GM18858 (cell line): ENCODE measurements at regions not wholly inside any gene's neighbourhood (a gene's known extent, or its start where the extent isn't known, plus 50 kb on each side); places are given as distances from the start of the nearest gene placed in this dataset.

Source experiments
- ATAC-seq: cut with Tn5 transposase; IDR thresholded peaks from one replicate; pipeline ENCODE4 v1.9.1; 2021; ENCODE audit not compliant: unreplicated experiment

DNA sequence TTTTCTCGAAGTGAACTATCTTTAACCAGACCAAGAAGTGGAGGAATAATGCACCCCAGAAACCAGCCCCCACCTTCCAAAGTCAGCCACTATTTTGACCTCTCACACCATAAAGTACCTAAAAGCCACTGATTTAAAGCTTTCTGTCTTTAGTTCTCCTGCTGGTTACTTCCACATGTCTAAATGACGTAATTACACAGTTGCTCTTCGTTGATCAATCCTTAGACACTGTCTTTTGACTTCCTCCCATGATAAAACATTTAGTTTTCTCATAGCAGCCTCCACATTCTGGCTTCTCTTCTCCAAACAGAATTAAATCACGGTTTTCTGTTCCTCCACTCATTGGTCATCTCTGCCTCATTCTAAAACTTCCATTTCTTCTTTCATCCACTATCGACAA lies 294.4 kb upstream of the N4BP1 start:
- no peak for ATAC-seq

- ATAC-seq: no peak
These were observed 293.1 kb upstream of the N4BP1 start for GRCh38 chr16:48903039-48903438.

GRCh38 chr16:48901712-48902374 lies 291.9 kb upstream of the N4BP1 start:
- no peak for ATAC-seq

- no peak for ATAC-seq
These were observed 289.5 kb upstream of the N4BP1 start for GRCh38 chr16:48899500-48899899.

DNA sequence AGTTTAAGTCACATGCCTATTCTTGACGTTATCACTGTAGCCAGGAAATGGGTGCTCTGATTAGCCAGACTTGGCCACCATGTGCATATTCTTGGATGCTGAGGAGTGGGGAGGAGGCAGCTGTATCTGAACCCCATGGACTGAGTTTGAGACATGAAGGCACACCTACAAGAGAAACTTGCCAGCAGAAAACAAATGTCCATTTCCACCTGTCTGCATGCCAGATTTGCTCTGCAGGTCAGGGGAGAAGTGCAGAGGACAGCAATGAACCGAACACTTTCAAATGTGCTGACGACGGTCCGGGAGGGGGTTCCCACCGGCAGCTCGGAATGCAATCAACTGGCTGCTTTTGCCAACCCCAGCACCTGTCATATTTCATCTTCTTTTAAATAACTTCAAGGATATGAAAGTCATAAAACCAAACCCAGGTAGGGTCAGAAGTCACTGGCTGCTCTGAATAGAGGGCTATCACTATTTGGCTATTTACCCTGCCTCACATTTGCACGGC lies 287.8 kb upstream of the N4BP1 start:
- ATAC-seq: no peak

GRCh38 chr16:48895142-48895541 lies 285.2 kb upstream of the N4BP1 start:
- no peak for ATAC-seq

GRCh38 chr16:48892893-48893292 lies 282.9 kb upstream of the N4BP1 start:
- ATAC-seq: no peak

GRCh38 chr16:48887646-48888210 lies 277.7 kb upstream of the N4BP1 start:
- ATAC-seq: no peak

DNA sequence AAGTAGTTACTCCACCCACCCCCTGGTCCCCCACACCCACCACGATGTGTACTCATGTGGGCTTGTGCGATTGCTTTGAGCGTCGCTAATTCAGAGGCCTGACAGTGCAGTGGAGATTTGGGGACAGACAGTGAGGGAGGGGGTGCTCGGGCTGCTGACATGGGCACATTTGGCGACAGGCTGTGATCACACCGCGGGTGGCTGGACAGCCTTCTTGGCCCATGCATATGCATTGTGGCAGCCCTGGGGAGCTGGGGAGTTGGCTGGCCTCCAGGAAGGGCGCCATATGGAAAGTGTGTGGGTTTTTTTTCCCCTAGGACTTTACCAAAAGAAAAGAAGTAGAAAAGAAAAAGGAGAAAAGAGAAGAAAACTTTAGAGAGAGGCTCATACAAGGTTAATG lies 275.5 kb upstream of the N4BP1 start:
- ATAC-seq: no peak

- ATAC-seq: no peak
These were observed 271.3 kb upstream of the N4BP1 start for GRCh38 chr16:48881272-48881671.

DNA sequence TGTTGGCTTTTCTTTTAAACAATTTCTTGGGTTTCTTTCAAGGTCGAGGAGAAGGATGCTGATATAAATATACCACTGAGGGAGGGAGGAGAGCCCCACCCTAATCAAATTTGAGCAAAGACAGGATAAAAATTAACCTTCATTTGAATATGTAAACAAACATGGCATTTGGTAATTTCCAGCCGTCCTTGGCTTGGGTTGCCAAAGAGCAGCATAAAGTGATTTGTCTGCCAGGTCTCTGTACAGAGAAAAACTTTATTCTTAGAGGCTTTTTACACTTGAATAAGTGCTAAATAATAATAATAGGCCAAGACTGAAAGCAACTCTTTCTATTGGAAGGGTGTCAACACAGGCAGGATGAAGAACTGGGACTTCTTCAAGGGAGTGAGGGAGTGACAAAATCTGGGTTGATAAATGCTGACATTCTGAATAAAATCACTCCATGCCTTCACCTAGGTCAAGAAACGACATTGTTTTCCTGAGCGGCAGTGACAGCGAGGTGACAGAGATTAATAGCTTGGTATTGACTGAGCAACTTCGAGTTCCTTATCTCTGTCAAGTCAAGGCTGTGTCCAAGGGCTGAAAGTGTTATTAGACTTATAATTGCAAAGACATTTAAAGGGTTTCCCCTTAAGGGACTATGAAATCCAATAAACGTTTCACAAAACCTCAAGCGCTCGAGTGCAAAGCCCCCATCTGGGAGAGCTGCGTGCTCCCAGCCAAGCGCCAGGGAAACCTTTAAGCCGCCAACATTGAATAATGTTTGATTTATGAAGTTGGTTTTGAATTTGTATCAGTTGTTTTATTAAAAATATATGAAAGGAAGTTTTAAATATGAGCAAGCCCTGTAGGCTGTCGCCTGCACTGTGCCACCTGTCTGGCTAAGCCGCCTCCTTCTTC lies 269.5 kb upstream of the N4BP1 start:
- no peak for ATAC-seq

GRCh38 chr16:48877946-48878345 lies 268.0 kb upstream of the N4BP1 start:
- ATAC-seq: no peak

DNA sequence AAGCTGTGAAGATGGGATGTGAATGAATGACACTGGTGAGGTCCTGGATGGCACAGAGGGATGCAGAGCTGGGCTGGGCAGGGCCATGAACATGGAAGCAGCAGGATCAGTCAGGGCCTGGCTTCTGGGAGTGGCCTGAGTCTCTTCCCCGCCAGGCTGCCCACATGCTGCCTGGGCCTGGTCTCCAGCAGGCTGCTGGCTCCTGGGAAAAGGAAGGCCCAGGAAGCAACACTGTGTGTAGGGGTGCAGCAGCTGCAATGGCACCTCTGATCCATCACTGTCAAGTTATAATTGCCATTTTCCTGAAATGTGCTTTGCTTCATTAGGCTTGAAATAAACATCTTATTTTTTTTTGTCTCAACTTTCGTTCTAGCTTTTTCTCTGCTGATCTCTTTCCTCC lies 260.2 kb upstream of the N4BP1 start:
- no peak for ATAC-seq

DNA sequence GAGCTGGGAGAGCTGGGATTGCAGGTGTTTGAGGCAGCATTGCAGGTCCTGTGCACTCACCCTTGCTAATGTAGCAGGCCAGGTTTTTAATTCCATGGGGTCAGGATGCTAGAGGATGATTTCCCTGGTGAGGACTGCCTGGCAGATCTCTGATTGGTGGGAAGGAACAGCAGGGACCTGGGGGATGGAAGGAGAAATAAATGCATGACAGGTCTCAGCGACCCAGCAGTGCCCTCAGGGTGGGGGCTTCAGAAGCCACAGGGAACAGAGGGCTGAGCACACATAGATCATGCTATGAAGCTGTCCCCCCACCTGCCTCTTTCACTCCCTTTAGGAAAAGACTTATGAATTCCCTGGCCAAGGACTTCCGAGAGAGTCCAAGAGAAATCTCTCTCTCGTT lies 255.5 kb upstream of the N4BP1 start:
- no peak for ATAC-seq

DNA sequence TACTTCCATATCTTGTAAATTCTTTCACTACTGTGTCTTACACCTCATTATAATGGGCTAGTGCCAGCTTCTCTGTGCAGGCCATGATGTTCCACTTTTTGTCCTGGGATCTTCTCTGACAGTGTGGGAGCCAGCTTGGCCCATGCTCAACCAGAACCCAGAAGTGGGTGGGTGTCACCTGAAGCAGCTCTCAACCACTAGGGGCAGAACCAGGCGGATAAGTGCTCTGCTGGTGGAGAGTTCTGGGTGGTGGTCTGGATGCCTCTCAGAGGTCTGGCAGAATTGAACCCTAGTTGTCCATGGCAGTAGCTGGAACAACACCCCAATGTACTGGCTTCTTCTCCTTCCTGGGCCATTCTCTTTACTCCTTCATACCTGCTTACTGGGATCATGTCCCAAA lies 254.1 kb upstream of the N4BP1 start:
- ATAC-seq: no peak

- no peak for ATAC-seq
These were observed 252.1 kb upstream of the N4BP1 start for GRCh38 chr16:48862087-48862532.

- ATAC-seq: no peak
These were observed 250.4 kb upstream of the N4BP1 start for GRCh38 chr16:48860341-48860740.

DNA sequence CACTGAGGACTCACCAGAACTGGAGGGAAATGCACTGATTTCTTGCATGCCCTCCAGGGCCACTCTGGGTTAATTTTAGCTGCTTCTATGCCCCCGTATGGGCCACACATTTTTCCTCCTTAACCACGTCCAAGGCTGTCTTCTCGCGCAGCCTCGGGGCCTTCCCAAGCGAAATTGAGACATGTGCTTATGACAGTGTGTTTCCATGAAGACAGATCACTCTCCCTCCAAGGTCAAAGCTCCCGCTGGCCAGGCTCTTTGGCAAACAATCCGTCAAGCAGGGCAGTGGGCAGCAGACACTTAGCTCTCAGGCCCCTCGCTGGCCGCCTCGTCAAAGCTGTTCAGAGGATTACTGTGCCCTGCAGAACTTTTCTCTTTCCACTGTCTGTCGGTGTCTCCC lies 243.0 kb upstream of the N4BP1 start:
- no peak for ATAC-seq

GRCh38 chr16:48852458-48852857 lies 242.5 kb upstream of the N4BP1 start:
- ATAC-seq: no peak

DNA sequence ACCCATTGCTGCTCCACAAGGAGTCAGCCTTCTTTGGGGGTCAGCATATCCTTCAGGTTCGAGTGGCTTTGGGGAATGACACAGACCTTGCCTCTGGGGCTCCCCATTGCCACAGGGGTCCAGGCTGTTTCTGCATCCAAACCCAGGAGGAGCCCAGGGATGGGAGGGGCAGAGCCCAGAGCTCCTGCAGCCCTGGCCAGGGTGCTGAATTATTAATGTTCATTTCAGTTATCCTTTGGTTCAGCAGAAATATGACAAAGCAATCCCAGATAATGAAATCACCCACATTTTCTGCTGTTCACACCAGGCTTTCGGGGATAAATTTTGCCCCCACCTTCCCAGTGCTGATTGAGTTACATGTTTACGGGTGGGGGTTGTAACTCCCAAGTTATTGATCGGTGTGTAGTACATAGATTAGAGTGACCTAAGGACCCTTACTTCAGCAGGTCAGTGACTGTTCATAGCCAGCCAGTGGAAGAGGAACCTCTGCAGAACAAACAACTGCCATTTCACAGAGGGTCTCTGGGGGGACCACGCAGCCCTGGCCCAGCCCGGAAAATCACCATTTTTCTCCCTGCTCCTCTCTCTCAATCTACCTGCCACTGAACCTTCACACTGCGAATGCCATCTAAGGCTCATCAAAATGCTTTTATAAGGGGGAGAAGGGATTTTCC lies 240.3 kb upstream of the N4BP1 start:
- no peak for ATAC-seq

- no peak for ATAC-seq
These were observed 236.3 kb upstream of the N4BP1 start for GRCh38 chr16:48846277-48846676.
